ENCODE measurements at regions not wholly inside any gene's neighbourhood (a gene's known extent, or its start where the extent isn't known, plus 50 kb on each side); places are given as distances from the start of the nearest gene placed in this dataset.
"Not testable (repeated sequence)": the region's sequence is repeated elsewhere in the genome, so short reads cannot be mapped to it uniquely, and the experiment has no call there.

DNA sequence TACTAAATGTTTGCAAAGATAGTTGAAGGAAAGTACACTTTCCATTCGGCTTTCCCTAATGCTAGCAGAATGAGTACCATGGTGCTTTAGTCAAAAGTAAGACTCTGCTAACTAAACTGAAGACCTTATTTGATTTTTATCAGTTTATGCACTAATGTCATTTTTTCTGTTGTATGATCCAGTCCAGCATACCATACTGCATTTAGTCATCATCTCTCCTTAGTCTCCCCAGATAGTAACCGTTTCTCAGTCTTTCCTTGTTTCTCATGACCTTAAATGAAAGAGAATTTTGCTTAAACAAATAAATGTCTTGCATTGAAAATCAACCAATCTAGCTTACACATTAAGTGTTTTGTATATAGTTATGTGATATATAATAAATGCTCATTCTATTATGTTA is 529.5 kb upstream of the SEMA3D start:
- no peak for DNase-seq (ENCODE audit: low read depth)

DNA sequence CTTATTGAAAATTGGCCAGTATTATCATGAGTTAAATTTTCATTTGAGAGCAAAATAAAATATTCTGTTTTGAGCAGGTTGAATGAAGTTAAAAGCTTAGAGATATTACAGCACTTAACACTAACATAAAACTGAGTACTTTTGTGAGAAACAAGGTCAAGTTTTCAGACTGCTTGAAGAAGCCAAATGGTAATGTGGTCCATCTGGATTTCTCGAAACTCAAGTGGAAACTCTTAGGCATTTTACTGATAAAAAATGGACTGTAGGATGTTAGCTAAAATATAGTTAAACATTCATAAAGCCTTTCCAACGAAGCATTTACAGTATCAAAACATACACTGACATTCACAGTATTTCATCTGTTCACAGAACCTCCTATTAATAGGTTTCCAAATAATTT is 528.1 kb upstream of the SEMA3D start:
- DNase-seq (ENCODE audit: low read depth), result no peak

GRCh38 chr7:85714043-85714578 is 527.3 kb upstream of the SEMA3D start:
- DNase-seq (ENCODE audit: low read depth), result no peak

- DNase-seq (ENCODE audit: low read depth), result no peak
These were observed 526.3 kb upstream of the SEMA3D start for GRCh38 chr7:85713171-85713570.

DNA sequence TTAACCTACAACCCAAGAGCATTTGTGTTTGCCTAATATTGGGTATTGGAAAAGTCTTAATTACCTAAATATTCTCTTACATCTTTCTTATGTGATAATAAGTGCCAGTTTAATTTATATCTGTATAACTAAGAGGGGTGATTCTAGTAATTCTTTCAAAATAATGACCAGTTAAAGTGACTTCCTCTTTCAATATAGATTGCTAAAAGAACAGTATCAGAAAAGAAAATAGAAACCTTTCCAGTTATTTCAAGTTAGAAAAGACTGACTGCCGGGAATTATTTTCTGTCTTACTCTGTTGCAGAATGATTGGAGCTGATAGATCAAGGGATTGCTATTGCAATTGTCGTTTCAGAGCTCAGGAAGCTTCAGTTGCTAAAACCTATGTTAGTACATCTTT is 525.0 kb upstream of the SEMA3D start:
- DNase-seq (ENCODE audit: low read depth), result no peak

- DNase-seq (ENCODE audit: low read depth), result no peak
These were observed 524.1 kb upstream of the SEMA3D start for GRCh38 chr7:85710960-85711359.

GRCh38 chr7:85708221-85708620 is 521.4 kb upstream of the SEMA3D start:
- no peak for DNase-seq (ENCODE audit: low read depth)

GRCh38 chr7:85705076-85705475 is 518.2 kb upstream of the SEMA3D start:
- DNase-seq (ENCODE audit: low read depth), result no peak

DNA sequence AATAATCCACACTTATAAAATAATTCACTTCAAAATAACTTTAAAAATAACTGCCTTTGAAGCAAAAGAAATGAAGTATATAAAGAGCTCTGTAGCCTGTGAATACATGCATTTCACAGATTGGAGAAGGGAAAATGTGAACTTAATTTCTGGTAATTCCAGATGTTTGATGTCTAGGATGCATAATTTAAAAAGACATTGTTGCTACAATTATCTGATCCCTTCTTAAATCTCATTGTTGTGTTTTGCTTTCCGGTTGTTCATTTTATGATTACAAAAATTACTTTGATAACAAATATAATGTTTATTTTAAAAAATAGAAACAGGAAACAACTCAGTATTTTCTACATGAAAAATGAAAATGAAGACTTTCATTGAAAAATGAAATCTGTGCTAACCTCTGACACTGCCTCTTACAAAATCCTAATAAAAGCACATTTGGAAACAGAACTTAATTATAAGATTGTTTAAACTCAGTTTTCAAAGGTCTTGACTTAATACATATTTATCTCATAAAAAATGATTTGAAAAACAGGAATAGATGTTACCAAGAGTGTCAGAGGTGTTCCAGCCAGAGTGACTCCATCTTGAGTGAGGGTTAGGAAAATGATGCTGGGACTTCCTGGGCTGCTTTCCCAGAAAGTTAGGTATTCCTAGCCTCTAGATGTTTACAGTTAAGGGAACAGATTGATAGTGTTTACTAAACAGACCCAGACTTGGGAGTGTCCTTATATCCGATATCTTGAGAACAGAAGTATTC is 516.6 kb upstream of the SEMA3D start:
- DNase-seq (ENCODE audit: low read depth), result no peak

- no peak for DNase-seq (ENCODE audit: low read depth)
These were observed 515.5 kb upstream of the SEMA3D start for GRCh38 chr7:85702348-85702747.

DNA sequence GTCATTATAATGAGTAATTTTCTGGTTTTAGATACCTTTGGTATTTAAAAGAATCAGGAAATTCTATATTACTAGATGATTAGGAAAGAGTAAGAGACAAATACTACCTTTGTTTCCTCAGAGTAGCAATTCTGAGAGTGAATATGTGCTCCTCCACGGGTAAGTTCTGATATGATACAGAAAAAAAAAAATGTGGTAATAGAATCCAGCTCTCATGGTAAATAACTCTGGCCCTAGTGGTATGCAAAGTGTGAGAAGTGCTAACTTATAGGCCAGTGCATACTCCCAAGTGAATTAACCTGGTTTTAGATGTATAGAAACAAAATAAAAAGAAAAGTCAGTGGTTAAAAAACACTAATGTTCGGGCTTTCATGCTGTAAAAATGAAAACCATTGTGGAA is 512.6 kb upstream of the SEMA3D start:
- DNase-seq (ENCODE audit: low read depth), result no peak

DNA sequence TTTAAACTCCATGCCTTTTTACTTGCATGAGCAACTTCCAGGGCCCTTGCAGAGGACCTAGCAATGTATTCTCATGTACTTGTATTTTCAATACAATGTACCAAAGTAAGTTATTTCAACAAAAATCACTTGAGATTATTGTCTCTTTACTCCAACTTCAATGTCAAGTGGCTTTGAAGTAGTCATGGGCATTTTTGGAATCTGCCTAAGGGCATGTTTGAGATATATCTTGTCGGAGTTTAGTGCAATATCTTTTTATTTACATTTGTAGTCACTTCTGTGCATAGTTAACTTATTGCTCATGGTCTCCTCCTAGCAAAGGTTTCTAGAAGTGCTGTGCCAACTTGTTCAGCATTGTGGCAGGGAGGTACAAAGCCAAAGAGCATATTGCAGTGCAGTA is 508.7 kb upstream of the SEMA3D start:
- DNase-seq (ENCODE audit: low read depth), result no peak

- no peak for DNase-seq (ENCODE audit: low read depth)
These were observed 508.2 kb upstream of the SEMA3D start for GRCh38 chr7:85695041-85695440.

DNA sequence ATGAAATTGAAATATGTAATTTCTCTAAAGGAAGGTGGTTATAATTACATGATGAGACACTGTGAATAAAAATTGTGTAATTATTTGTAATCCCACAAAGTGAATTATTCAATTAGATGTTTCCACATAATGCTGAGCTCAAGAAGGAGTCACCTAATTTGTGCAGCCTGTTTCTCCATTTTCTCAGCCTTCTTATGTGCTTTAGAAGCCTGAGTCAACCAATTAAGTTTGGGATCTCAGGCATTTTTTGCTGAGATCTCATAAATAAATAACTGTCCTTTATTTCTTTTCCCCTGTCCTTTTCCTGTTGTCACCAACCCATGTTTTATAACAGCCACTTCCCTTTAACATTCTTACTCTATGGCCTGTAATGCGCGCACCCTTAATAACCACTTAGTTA is 506.5 kb upstream of the SEMA3D start:
- DNase-seq (ENCODE audit: low read depth), result no peak

DNA sequence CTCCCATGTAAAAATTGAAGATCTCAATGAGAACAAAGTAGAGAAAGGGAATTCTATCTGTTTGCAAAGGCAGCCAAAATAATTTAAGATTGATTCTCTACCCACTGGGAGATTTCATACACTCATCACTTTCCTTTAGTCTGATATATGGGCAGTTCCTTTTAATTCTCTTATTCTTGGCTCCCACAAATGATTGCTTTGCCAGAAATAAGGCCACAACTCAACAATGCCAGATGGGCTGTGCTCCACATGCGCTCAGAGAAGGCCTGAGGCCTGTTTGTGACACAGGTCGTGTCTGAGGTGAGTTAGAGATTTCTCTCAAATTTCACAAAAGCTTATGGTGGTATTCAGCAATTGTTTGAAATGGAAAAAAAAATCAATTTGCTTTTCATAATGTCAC is 501.9 kb upstream of the SEMA3D start:
- DNase-seq (ENCODE audit: low read depth), result no peak

GRCh38 chr7:85686401-85687181 is 499.7 kb upstream of the SEMA3D start:
- no peak for DNase-seq (ENCODE audit: low read depth)

GRCh38 chr7:85685901-85686300 is 499.0 kb upstream of the SEMA3D start:
- DNase-seq (ENCODE audit: low read depth), result no peak

DNA sequence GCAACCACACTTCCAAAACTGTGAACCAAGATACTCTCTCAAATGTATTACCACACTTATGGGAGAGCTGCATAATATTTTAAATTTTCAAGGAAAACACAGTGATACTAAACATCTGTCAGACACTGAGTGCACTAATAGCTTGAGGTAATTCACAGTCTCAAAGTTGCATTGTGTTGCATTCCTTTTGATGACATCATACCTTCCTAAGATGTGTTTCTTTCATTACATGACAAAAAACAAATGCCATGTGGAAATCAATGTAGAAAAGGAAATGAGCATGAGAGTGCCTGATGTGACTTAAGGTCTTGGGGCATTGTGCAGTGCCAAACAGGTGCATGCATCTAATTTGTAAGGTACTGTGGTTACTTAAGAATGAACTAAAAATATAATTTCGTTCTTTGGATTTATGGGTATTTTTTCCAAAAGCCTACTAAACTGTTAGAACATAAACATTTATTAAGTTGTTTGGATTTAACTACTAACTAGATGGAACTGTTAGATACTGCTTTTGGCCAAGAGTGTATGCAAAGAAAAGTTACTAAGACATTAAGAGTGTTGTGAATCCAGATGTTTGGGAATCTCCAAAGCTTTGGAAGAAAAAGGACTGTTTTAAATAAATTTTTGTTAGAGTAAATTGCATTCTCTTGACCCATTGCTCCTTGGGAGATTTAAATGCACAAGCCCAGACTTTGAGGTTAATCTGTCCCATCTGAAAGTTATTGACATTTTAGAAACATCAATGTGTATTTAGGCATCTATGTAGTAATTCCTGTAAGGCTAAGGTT is 496.2 kb upstream of the SEMA3D start:
- DNase-seq (ENCODE audit: low read depth), result no peak

DNA sequence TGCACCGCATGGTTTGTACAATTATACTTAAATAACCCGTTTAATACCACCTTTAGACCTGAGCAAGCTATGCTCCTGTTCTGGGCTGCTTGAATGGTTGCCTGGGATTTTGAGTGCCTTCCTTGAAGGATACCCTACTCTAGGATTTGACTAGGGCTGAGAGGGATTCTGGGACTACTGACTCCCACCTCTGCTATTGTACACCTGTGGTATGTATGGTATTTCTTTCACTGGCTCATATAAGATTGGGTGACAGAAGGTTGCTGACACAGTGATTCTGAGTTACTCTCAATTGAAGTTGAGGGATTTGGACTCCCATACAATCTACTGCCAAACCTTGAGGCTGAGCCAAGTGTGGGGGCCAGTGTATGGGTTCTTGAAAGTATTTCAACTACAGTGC is 494.4 kb upstream of the SEMA3D start:
- DNase-seq (ENCODE audit: low read depth), result no peak

- not testable (repeated sequence) for DNase-seq (ENCODE audit: low read depth)
These were observed 488.2 kb upstream of the SEMA3D start for GRCh38 chr7:85675093-85675492.

DNA sequence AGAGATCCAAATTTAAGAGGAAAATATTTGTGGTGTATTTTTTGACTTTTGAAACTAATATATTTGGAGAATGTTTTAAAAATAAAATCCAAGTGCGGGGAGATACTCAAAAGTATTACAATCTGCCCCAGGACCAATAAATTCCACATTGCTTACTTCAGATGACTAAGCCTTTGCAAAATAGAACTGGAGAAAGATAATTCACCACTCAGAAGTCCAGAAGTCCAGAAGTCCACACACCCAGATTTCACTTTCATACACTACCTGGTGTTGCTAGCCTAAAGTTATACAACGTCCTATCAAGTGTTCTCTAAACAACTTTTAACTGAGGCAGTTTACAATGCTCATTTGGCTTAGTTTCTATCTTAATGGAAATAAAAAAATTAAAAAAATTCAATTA is 487.0 kb upstream of the SEMA3D start:
- no peak for DNase-seq (ENCODE audit: low read depth)

DNA sequence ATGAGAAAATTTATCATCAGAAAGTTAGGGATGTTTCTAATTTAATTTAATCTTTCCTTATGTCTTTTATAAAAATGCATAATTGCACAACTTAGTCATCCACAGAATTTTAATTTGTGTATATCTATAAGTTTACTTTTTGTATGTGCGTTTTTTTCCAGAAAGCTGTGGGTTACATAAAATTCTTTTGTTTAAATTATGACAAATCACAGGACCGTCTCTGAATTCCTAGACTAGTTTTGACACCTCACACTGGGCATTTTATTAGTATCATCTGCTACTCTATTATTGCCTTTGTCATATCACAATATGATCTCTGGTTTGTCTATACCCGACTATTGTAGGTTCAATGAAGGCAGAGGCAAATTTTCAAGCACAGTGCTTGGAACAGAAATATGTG is 482.4 kb upstream of the SEMA3D start:
- DNase-seq (ENCODE audit: low read depth), result no peak

DNA sequence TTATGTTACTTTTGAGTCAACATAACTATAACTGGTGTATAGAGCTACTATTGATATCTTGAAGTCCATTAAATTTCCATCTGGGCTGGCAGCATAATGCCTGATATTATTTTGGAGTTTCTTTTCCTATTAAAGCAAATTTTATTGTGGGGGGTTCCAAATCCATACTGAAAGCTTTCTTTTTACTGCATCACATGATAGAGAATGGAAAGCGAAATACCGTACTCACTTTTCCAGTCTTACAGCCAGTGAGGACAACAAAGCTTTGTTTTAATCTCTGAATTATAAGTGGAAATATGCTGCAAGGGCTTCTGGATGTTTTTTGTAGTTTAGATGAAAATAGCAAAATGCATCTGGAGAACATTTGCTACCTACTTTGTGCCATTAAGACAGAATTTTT is 477.5 kb upstream of the SEMA3D start:
- no peak for DNase-seq (ENCODE audit: low read depth)

All from HS-5 (cell line).